GM21825 (cell line): ENCODE measurements at regions not wholly inside any gene's neighbourhood (a gene's known extent, or its start where the extent isn't known, plus 50 kb on each side); places are given as distances from the start of the nearest gene placed in this dataset.

Experiments
- ATAC-seq: cut with Tn5 transposase; IDR thresholded peaks from one replicate; pipeline ENCODE4 v1.9.1; 2021; ENCODE audit warnings: mild to moderate bottlenecking, moderate library complexity; ENCODE audit not compliant: unreplicated experiment

- ATAC-seq: no peak
Measured at GRCh38 chr13:47831265-47831664, 169.8 kb downstream of the SUCLA2 start.

DNA sequence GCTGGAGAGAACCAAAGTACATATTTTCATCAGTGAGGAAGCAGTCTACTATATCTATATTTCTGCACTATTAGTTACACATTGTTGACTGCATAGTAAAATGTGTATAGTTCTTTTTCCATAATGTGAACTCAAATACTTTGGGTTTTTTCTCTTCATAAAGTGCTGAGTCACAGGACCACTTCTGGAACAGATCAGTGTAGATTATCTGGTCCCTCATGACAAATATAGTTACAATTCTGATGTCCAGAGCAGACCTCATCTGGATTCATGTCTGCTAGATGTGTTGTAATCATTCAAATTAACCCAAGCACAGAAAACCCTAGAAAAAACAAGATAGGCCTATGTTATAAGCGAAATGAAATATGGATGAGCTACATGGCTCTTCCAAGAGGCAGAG lies 171.4 kb downstream of the SUCLA2 start:
- ATAC-seq: no peak

DNA sequence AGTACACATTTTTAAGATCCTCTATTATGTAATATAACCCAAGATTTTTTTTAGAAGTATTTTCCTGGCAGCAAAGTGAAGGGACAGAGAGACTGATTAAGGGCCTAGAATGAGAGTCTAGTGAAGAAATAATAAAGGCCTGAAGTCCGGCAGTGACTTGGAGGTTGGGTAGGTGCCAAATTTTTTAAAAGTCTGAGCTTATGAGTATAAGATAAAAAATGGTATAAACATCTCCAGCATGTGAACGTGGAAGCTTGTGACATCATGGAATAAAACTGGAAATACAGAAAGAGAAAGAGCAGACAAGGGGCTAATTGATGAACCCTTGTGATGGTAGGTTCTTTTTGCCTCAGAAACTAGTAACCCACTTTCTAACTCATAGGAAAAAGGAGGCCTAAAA lies 174.6 kb downstream of the SUCLA2 start:
- no peak for ATAC-seq

DNA sequence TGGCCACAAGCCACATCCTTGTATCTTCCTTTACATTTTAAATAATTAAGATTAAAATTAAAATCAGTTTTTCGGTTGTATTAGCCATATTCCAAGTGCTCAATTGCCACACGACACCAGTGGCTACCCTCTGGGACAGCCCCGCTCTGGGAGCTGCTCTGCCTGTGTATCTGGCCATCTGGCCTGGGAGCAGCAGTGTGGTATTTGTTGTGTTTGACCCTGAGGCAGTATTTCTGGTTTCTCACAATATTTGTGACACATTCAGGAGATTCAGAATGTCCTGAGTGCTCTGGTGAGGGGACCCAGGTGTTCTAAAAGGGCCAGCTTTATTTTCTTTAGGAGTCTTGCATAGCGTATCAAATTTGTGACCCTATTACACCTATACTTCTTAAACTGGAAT lies 179.0 kb downstream of the SUCLA2 start:
- no peak for ATAC-seq

GRCh38 chr13:47816831-47817230 lies 184.2 kb downstream of the SUCLA2 start:
- no peak for ATAC-seq

- ATAC-seq: no peak
Measured at GRCh38 chr13:47813718-47814117, 187.4 kb downstream of the SUCLA2 start.

GRCh38 chr13:47809411-47809810 lies 191.7 kb downstream of the SUCLA2 start:
- no peak for ATAC-seq

DNA sequence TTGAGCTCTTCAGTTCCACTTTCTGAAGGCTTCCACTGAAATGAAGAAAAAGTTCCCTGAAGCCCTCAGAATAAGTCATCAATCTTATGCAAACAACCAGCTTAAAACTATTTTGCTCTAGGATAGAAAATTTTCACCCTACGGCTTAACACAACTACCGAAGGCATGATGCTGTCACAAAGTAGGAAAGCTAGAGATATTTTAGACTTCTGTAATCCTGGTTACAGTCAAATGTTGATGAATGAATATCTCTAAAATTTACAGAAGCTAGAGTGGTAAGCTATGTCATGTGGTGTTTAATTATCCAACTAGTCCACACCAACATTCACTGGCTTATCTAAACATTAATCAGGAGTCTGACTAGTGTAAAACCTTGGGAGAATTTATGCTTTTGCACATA lies 197.9 kb downstream of the SUCLA2 start:
- ATAC-seq: no peak

GRCh38 chr13:47801555-47801954 lies 199.5 kb downstream of the SUCLA2 start:
- no peak for ATAC-seq

DNA sequence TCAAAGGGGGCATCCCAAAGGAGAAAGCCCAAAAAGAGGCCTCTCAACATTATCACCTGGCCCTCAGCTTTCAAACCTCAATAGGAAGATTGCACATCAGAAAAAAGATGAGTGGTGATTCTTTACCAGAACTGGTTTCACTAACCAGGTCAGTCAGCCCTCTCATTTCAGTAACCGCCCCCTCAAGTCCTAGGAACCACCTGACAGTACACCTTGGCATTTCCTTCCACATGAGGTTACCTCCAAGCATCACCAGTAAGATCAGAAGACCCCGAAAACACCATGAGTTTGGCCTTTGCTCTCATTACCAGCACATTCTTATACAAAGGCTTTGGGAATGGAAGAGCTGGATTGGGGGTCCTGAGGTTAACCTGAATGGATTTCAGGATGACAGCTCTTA lies 200.5 kb downstream of the SUCLA2 start:
- no peak for ATAC-seq

DNA sequence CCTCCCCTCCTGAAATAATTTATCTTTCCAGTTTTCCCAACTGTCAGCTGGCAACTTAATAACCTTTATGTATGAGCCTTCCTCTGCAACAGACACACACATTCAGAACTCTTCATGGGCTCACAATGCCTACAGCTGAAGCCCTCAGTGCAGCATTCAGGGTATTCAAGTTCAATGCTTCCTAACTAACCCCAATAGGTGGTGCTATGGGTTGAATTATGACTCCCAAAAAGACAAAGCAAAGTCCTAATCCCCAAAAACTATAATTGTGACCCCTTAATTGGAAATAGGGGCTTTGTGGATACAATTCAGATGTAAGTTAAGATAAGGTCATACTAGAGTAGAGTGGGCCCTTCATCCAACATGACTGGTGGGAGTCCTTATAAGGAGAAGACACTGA lies 202.2 kb downstream of the SUCLA2 start:
- ATAC-seq: no peak

DNA sequence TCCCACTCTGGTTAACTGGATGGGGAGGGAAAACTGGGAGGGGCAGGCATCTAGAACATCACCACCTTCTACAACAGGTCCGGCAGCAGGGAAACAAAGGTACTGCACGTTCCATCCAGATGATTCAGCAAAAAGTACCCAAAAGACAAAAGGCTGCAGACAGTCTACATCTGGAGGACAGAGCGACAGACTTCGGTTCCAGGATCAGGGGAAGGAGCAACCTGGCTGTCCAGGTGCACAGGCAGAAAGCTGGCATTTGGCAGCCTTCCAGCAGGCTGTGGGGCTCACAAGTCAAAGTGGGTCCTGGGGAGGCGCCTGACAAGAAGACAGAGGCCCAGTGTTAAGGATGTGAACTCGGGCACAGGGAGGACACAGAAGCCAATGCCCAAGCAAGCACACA lies 202.9 kb downstream of the SUCLA2 start:
- ATAC-seq: no peak

DNA sequence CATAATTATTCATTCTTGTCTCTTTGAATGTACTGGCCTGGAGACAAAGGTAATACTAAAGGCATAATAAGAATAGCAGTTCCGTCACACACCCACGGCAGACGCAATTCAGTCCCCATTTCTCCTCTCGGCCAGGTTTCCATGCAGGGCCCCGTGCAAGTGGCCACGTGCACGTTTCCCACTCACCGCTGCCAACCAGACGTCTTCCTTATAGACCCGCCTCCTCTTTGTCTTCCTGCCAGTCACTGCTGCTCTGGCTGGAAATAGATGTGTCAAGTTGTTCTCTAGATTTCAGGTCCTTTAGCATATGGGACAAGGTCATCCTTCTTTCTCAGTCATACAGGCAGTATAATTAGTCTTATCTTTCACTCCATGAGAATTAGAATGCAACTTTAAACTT lies 204.3 kb downstream of the SUCLA2 start:
- no peak for ATAC-seq

- ATAC-seq: no peak
Measured at GRCh38 chr13:47794963-47795362, 206.1 kb downstream of the SUCLA2 start.

GRCh38 chr13:47790755-47791154 lies 210.3 kb downstream of the SUCLA2 start:
- ATAC-seq: no peak

- no peak for ATAC-seq
Measured at GRCh38 chr13:47788844-47789243, 212.2 kb downstream of the SUCLA2 start.

GRCh38 chr13:47774671-47774994 lies 226.4 kb downstream of the SUCLA2 start:
- no peak for ATAC-seq

- no peak for ATAC-seq
Measured at GRCh38 chr13:47764817-47765216, 236.3 kb downstream of the SUCLA2 start.

DNA sequence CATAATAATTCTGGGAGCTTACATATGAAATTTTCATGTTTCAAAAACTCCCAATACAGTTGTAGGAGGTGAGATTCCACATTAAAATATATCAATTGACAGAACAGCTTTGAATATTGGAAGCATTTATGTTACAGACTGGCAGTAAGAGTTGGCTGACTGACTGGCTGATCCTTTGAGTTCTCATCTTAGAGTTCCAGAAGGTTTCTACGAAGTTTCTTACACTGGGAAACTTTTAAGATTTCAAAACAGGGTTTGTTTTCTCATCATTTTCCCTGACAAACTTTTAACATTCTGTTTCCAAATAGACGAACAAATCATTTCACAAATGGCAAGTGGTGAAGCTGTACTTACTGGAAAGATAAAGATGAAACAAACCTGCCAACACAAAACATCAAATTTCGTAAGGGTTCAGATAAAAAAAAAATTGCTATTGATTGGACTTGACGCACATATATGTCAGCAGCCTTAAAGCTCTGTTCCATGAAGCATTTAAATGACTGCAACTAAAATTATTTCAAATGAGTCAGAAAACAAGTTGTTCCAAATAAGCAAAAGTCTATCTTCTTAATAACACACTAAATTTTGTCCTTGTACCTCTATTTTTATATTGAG lies 243.5 kb downstream of the SUCLA2 start:
- ATAC-seq: no peak

GRCh38 chr13:47747901-47748300 lies 253.2 kb downstream of the SUCLA2 start:
- no peak for ATAC-seq

- no peak for ATAC-seq
Measured at GRCh38 chr13:47726394-47726793, 274.7 kb downstream of the SUCLA2 start.

- ATAC-seq: no peak
Measured at GRCh38 chr13:47723898-47724297, 277.2 kb downstream of the SUCLA2 start.

GRCh38 chr13:47719164-47719563 lies 281.9 kb downstream of the SUCLA2 start:
- ATAC-seq: no peak

GRCh38 chr13:47718556-47718955 lies 282.5 kb downstream of the SUCLA2 start:
- ATAC-seq: no peak
